Gastrocnemius medialis (tissue), 4 donors: ENCODE measurements at regions not wholly inside any gene's neighbourhood (a gene's known extent, or its start where the extent isn't known, plus 50 kb on each side); places are given as distances from the start of the nearest gene placed in this dataset.

Experiments
- ATAC-seq, 2 donors: fragments of 150-250 bp; one replicate each; pipeline ENCODE4 v1.9.1; 2016
- DNase-seq, 2 donors: peaks; one replicate each; pipeline ENCODE4 v3.0.0-alpha.2; 2019
- H3K27ac ChIP-seq, 4 donors: fragments of 200-600 bp; sonication (generic); 1 replicate in 1 of 4; 2 replicates in 3 of 4; pipeline ENCODE4 v1.5.1; 2016 to 2018; ENCODE audit warnings: mild to moderate bottlenecking in 2 of 4, moderate library complexity in 1 of 4
- H3K27me3 ChIP-seq, 3 donors: fragments of 200-600 bp; sonication (generic) in 2 of 3; 1 replicate in 1 of 3; 2 replicates in 2 of 3; pipeline versions ENCODE4 v1.5.1 to v1.6.0; 2016 to 2019; ENCODE audit warnings: mild to moderate bottlenecking in 1 of 3, moderate library complexity in 1 of 3
- H3K36me3 ChIP-seq, 2 donors: fragments of 200-600 bp; sonication (generic) in 1 of 2; one replicate each; pipeline ENCODE4 v1.5.1; 2017 to 2018
- H3K4me1 ChIP-seq, 2 donors: fragments of 200-600 bp; sonication (generic) in 1 of 2; one replicate each; pipeline ENCODE4 v1.5.1; 2016 to 2017; ENCODE audit warnings: mild to moderate bottlenecking in 2 of 2
- H3K4me3 ChIP-seq, 4 donors: fragments of 200-600 bp; sonication (generic) in 3 of 4; 1 replicate in 1 of 4; 2 replicates in 3 of 4; pipeline ENCODE4 v1.5.1; 2016 to 2019; ENCODE audit warnings: mild to moderate bottlenecking in 2 of 4
- H3K9me3 ChIP-seq, 3 donors: fragments of 200-600 bp; sonication (generic) in 2 of 3; 1 replicate in 1 of 3; 2 replicates in 2 of 3; pipeline ENCODE4 v1.5.1; 2016 to 2019
- POLR2A ChIP-seq, 2 donors: fragments of 450-650 bp; IDR thresholded peaks; one replicate each; pipeline ENCODE4 v1.6.1; 2017; ENCODE audit warnings: antibody characterized with exemption in 2 of 2, mild to moderate bottlenecking in 2 of 2, moderate library complexity in 2 of 2
- in situ Hi-C, 4 donors: fragments of 200-750 bp; cut with MboI; loops; one replicate each; pipeline versions ENCODE4 v1.15.0 to v1.8.0; 2017; ENCODE audit warnings: low sequenced_read_pairs in 4 of 4
- intact Hi-C: fragments of 100-400 bp; cut with DNase I; formaldehyde crosslinking; loops from one replicate; pipeline ENCODE4 v1.15.1; 2023; ENCODE audit warnings: low total_unique reads
- TF ChIP-seq, protein P1 (sequence below), 5 experiments: fragments of 450-650 bp in 3 of 5; fragments of 200-600 bp in 2 of 5; sonication (generic) in 2 of 5; IDR thresholded peaks in 4 of 5; conservative IDR thresholded peaks in 1 of 5; 1 replicate in 4 of 5; 2 replicates in 1 of 5; pipeline ENCODE4 v1.5.1; 2016 to 2019; ENCODE audit warnings: antibody characterized with exemption in 5 of 5, mild to moderate bottlenecking in 3 of 5, moderate library complexity in 3 of 5

GRCh38 chr11:25327656-25328055 lies 830.8 kb downstream of the LUZP2 start:
- Histone ChIP-seq H3K9me3 (no peaks in the 10 kb centered on the region), H3K36me3 (no peaks in the 10 kb centered on the region), H3K4me3 (no peak overlapping the region), H3K27me3 (no peaks in the 10 kb centered on the region), H3K27ac (no peak overlapping the region), H3K4me1 (no peaks in the 10 kb centered on the region)
- DNase-seq, result no peak
- TF ChIP-seq POLR2A (IDR thresholded peaks at IDR 0.05), result no peak
- TF ChIP-seq, protein P1, sequence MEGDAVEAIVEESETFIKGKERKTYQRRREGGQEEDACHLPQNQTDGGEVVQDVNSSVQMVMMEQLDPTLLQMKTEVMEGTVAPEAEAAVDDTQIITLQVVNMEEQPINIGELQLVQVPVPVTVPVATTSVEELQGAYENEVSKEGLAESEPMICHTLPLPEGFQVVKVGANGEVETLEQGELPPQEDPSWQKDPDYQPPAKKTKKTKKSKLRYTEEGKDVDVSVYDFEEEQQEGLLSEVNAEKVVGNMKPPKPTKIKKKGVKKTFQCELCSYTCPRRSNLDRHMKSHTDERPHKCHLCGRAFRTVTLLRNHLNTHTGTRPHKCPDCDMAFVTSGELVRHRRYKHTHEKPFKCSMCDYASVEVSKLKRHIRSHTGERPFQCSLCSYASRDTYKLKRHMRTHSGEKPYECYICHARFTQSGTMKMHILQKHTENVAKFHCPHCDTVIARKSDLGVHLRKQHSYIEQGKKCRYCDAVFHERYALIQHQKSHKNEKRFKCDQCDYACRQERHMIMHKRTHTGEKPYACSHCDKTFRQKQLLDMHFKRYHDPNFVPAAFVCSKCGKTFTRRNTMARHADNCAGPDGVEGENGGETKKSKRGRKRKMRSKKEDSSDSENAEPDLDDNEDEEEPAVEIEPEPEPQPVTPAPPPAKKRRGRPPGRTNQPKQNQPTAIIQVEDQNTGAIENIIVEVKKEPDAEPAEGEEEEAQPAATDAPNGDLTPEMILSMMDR (IDR thresholded peaks at IDR 0.05 in 4 of 5, conservative IDR thresholded peaks at IDR 0.05 in 1 of 5), result no peak
- no peak for ATAC-seq
- in situ Hi-C loops, result no loop called here
- intact Hi-C loops, result no loop called here

DNA sequence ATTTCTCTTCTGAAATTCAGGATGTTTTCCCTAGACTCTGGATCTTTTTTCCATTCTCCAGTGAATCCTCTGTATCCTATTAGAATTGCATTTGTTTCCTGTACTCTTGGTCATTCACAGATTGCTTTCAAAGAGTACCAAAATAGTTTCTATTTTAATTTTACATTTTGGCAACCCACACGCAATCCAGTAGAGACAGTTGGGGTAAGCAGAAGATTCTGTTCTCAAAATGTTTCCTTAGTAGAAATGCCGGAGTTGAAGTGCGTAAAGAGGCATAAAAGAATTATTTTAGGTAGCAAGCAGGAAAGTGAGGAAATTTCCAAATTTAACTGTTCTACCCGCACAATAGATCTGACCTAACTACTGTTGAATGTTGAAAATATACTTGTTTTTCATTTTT lies 842.4 kb downstream of the LUZP2 start:
- ATAC-seq (no peak), DNase-seq (no peak)
- no peaks in the 10 kb centered on the region for H3K27me3 ChIP-seq
- no peaks in the 10 kb centered on the region for H3K4me1 ChIP-seq
- no peaks in the 10 kb centered on the region for H3K9me3 ChIP-seq
- intact Hi-C loops (no loop called here), in situ Hi-C loops (no loop called here)
- TF ChIP-seq, protein P1 (IDR thresholded peaks at IDR 0.05 in 4 of 5, conservative IDR thresholded peaks at IDR 0.05 in 1 of 5), result no peak
- no peak for TF ChIP-seq POLR2A (IDR thresholded peaks at IDR 0.05)
- H3K36me3 ChIP-seq, result no peaks in the 10 kb centered on the region
- H3K27ac ChIP-seq, result no peak overlapping the region
- H3K4me3 ChIP-seq, result no peak overlapping the region

DNA sequence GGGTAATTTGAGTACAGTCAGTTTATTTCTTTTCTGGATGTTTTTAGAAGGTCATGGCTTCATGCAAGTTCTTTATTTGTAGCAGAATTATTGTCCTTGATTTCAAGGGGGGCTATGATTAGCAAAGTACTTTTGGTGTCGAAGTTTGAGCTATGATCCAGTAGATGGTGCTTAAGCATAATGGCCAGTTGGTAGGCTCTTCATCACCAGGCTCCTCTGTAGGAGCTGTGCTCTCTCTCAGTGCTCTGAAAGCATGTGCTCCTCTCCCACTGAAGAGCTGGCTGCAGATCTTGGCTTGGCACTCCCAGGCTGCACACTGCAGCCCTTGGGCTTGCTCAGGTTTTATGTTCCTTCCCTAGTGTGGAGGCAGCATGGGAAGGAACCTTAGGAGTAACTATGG lies 852.7 kb downstream of the LUZP2 start:
- in situ Hi-C loops, result no loop called here
- intact Hi-C loops, result no loop called here
- no peaks in the 10 kb centered on the region for H3K27me3 ChIP-seq

DNA sequence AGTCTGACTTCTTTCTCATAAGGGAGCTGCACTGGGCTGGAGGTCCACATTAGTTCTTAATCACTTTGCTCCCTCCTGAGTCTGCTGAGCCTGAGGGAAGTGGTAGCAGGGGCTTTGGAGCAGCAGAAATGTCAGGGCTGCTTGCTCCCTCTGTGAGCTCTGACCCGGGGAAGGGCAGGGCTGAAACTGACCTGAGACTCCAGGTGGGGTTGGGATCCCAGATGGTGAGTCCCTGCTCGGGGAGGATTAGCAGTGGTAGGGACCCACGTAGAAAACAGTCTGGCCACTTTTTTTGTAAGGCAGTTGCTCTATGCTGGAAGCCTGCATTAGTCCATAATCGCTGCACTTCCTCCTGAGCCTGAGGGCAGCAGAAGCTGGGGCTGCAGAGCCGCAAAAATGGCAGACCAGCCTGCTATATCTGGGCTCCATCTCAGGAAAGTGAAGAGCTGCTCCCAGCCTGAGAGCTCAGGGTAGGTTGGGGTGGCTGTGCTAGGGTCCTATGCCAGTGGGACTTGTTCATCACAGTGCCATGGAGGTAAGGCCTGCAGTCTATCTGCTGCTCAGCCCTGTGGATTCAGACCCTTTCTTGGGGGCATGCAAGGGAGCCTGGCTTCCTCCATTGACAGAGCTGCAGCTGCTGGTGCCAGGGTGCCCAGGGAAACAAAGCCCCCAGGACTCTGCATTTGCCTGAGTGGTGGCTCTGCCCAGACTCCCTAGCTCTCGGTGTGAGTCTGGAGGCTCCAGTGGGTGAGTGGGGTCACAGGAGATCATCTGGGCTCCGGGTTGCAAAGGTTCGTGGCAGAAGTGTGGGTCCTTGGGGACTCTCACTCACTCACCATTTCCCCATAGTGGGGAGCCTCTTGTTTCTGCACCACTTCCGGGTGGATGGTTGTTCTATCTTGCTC lies 854.3 kb downstream of the LUZP2 start:
- intact Hi-C loops (no loop called here), in situ Hi-C loops (no loop called here)
- Histone ChIP-seq H3K27ac (no peak overlapping the region), H3K27me3 (no peaks in the 10 kb centered on the region), H3K4me3 (no peak overlapping the region), H3K9me3 (no peaks in the 10 kb centered on the region), H3K36me3 (no peaks in the 10 kb centered on the region), H3K4me1 (no peaks in the 10 kb centered on the region)
- TF ChIP-seq, protein P1 (IDR thresholded peaks at IDR 0.05 in 4 of 5, conservative IDR thresholded peaks at IDR 0.05 in 1 of 5), result no peak
- TF ChIP-seq POLR2A (IDR thresholded peaks at IDR 0.05), result no peak
- ATAC-seq (no peak), DNase-seq (no peak)

More for the DNA sequence above, 852.7 kb downstream of the LUZP2 start:
- H3K9me3 ChIP-seq, result no peaks in the 10 kb centered on the region
- ATAC-seq, result no peak
- TF ChIP-seq, protein P1 (IDR thresholded peaks at IDR 0.05 in 4 of 5, conservative IDR thresholded peaks at IDR 0.05 in 1 of 5), result no peak
- TF ChIP-seq POLR2A (IDR thresholded peaks at IDR 0.05), result no peak
- no peaks in the 10 kb centered on the region for H3K4me1 ChIP-seq
- no peak for DNase-seq
- H3K4me3 ChIP-seq, result no peak overlapping the region
- H3K27ac ChIP-seq, result no peak overlapping the region
- H3K36me3 ChIP-seq, result no peaks in the 10 kb centered on the region
